ENCODE measurements at regions not wholly inside any gene's neighbourhood (a gene's known extent, or its start where the extent isn't known, plus 50 kb on each side); places are given as distances from the start of the nearest gene placed in this dataset.

- no peak for TF ChIP-seq CTCF (conservative IDR thresholded peaks at IDR 0.05; ENCODE audit: low read length)
- no peak for TF ChIP-seq EZH2phosphoT487 (IDR thresholded peaks at IDR 0.05; ENCODE audit: borderline replicate concordance, low read depth, low read length)
Observed at GRCh38 chr7:45980181-45980905, 59.3 kb upstream of the IGFBP3 start.
